H1 (cell line): ENCODE measurements at regions not wholly inside any gene's neighbourhood (a gene's known extent, or its start where the extent isn't known, plus 50 kb on each side); places are given as distances from the start of the nearest gene placed in this dataset.

ENCODE experiments used
- CTCF ChIA-PET: fragments of 300-600 bp; sonication (Branson Sonifier 250); formaldehyde crosslinking; loops from one replicate; lab custom pipeline; 2021; ENCODE audit not compliant: partially characterized antibody; lab: Charles Lee
- POLR2A ChIA-PET: fragments of 300-600 bp; sonication (Branson Sonifier 250); formaldehyde crosslinking; loops from one replicate; lab custom pipeline; 2021; ENCODE audit warnings: inconsistent platforms; ENCODE audit not compliant: partially characterized antibody; lab: Charles Lee
- DNase-seq, 2 experiments: peaks; one replicate each; pipeline versions ENCODE4 v3.0.0 to v3.0.0-alpha.2; 2010 to 2022; ENCODE audit warnings: low spot score in 2 of 2, low read depth in 1 of 2, mixed read lengths in 1 of 2
- FAIRE-seq: peaks from 2 replicates; lab custom pipeline; 2011; peaks lifted over from hg19 to GRCh38; lab: Jason Lieb, UNC
- H2AFZ ChIP-seq: 2 replicates; pipeline ENCODE4 v1.8.1; 2012; ENCODE audit warnings: low read length, inconsistent platforms
- H2AK5ac ChIP-seq: 2 replicates; pipeline ENCODE4 v1.6.1; 2013; ENCODE audit warnings: low read depth, low read length
- H2BK120ac ChIP-seq: replicated peaks from 2 replicates; pipeline ENCODE3; 2013; ENCODE audit warnings: low read depth, low read length, inconsistent platforms
- H2BK12ac ChIP-seq: 2 replicates; pipeline ENCODE4 v1.6.1; 2013; ENCODE audit warnings: low read depth, low read length
- H2BK15ac ChIP-seq: 2 replicates; pipeline ENCODE4 v1.6.1; 2013; ENCODE audit warnings: low read length
- H2BK20ac ChIP-seq: 2 replicates; pipeline ENCODE4 v1.6.1; 2013; ENCODE audit warnings: low read length
- H2BK5ac ChIP-seq: 2 replicates; pipeline ENCODE4 v1.6.1; 2013; ENCODE audit warnings: low read depth, low read length
- H3K14ac ChIP-seq: 2 replicates; pipeline ENCODE4 v1.6.1; 2013; ENCODE audit warnings: inconsistent platforms; ENCODE audit not compliant: insufficient read length
- H3K18ac ChIP-seq: 2 replicates; pipeline ENCODE4 v1.6.1; 2013; ENCODE audit warnings: low read length; ENCODE audit errors: extremely low read depth
- H3K23ac ChIP-seq: 2 replicates; pipeline ENCODE4 v1.6.1; 2013; ENCODE audit warnings: inconsistent platforms; ENCODE audit not compliant: insufficient read length
- H3K23me2 ChIP-seq: 2 replicates; pipeline ENCODE4 v1.6.1; 2013; ENCODE audit warnings: low read depth, low read length
- H3K27ac ChIP-seq: 2 replicates; pipeline ENCODE4 v1.6.1; 2011; ENCODE audit warnings: low read depth, low read length, inconsistent platforms
- H3K27me3 ChIP-seq, 4 experiments: replicated peaks in 1 of 4; 1 replicate in 1 of 4; 2 replicates in 3 of 4; pipeline versions ENCODE4 v1.6.1 to v1.8.1; 2011 to 2013; ENCODE audit warnings: low read length in 3 of 4, mild to moderate bottlenecking in 3 of 4, inconsistent platforms in 2 of 4, mixed read lengths in 2 of 4, moderate library complexity in 1 of 4; ENCODE audit not compliant: control insufficient read depth in 3 of 4, insufficient read depth in 3 of 4; ENCODE audit errors: extremely low read depth in 1 of 4
- H3K36me3 ChIP-seq, 4 experiments: 2 replicates each; pipeline versions ENCODE4 v1.6.1 to v1.8.1; 2011 to 2013; ENCODE audit warnings: mild to moderate bottlenecking in 4 of 4, low read length in 3 of 4, moderate library complexity in 2 of 4, control low read depth in 1 of 4, inconsistent platforms in 1 of 4; ENCODE audit not compliant: insufficient read depth in 4 of 4, control insufficient read depth in 2 of 4
- H3K4ac ChIP-seq: replicated peaks from 2 replicates; pipeline ENCODE3; 2013; ENCODE audit warnings: low read length, low read depth, mixed read lengths, inconsistent platforms; ENCODE audit not compliant: insufficient read length
- H3K4me1 ChIP-seq, 4 experiments: replicated peaks in 1 of 4; 1 replicate in 1 of 4; 2 replicates in 3 of 4; pipeline versions ENCODE4 v1.6.1 to v1.8.1; 2011 to 2013; ENCODE audit warnings: low read length in 3 of 4, inconsistent platforms in 2 of 4, mixed read lengths in 1 of 4; ENCODE audit not compliant: insufficient read depth in 4 of 4, control insufficient read depth in 3 of 4
- H3K4me2 ChIP-seq, 2 experiments: 2 replicates each; pipeline versions ENCODE4 v1.6.1 to v1.8.1; 2011 to 2013; ENCODE audit warnings: low read depth in 2 of 2, low read length in 2 of 2, control low read depth in 1 of 2, inconsistent platforms in 1 of 2, mild to moderate bottlenecking in 1 of 2; ENCODE audit not compliant: insufficient read depth in 1 of 2
- H3K4me3 ChIP-seq, 4 experiments: fragments of 200-600, 300-600 bp in 1 of 4; sonication (generic), shearing (Covaris generic), sonication (Bioruptor Twin) in 1 of 4; 2 replicates each; pipeline versions ENCODE4 v1.5.1 to v1.8.1; 2011 to 2016; ENCODE audit warnings: low read length in 4 of 4, low read depth in 3 of 4, control low read depth in 2 of 4, inconsistent platforms in 2 of 4, mild to moderate bottlenecking in 2 of 4, mixed read lengths in 1 of 4, moderate library complexity in 1 of 4; ENCODE audit not compliant: insufficient read depth in 2 of 4; ENCODE audit errors: extremely low read depth in 1 of 4
- H3K56ac ChIP-seq: replicated peaks from 2 replicates; pipeline ENCODE3; 2013; ENCODE audit warnings: low read depth, mild to moderate bottlenecking, mixed read lengths, low read length, inconsistent platforms; ENCODE audit not compliant: insufficient read length
- H3K79me1 ChIP-seq: 2 replicates; pipeline ENCODE4 v1.6.1; 2013; ENCODE audit warnings: low read depth, low read length, control low read depth
- H3K79me2 ChIP-seq, 2 experiments: 2 replicates each; pipeline versions ENCODE4 v1.6.1 to v1.8.1; 2012 to 2013; ENCODE audit warnings: low read length in 2 of 2, mild to moderate bottlenecking in 2 of 2, inconsistent platforms in 1 of 2; ENCODE audit not compliant: insufficient read depth in 2 of 2, control insufficient read depth in 1 of 2
- H3K9ac ChIP-seq, 4 experiments: replicated peaks in 1 of 4; 1 replicate in 1 of 4; 2 replicates in 3 of 4; pipeline versions ENCODE4 v1.6.1 to v1.8.1; 2011 to 2013; ENCODE audit warnings: low read depth in 3 of 4, low read length in 3 of 4, control low read depth in 2 of 4, mild to moderate bottlenecking in 2 of 4, moderate library complexity in 2 of 4, inconsistent platforms in 1 of 4; ENCODE audit errors: extremely low read depth in 1 of 4
- H3K9me3 ChIP-seq, 2 experiments: 2 replicates each; pipeline versions ENCODE4 v1.6.1 to v1.8.1; 2012 to 2013; ENCODE audit warnings: mild to moderate bottlenecking in 2 of 2, moderate library complexity in 2 of 2, control low read depth in 1 of 2, inconsistent platforms in 1 of 2, low read depth in 1 of 2, low read length in 1 of 2, mixed read lengths in 1 of 2; ENCODE audit not compliant: insufficient read depth in 2 of 2
- H4K20me1 ChIP-seq, 2 experiments: replicated peaks in 1 of 2; 2 replicates each; pipeline versions ENCODE3 to v1.8.1; 2011 to 2013; ENCODE audit warnings: inconsistent platforms in 2 of 2, low read length in 2 of 2, mild to moderate bottlenecking in 1 of 2; ENCODE audit not compliant: insufficient read depth in 2 of 2, control insufficient read depth in 1 of 2
- H4K5ac ChIP-seq: 2 replicates; pipeline ENCODE4 v1.6.1; 2013; ENCODE audit warnings: low read length, low read depth, mixed read lengths, inconsistent platforms; ENCODE audit not compliant: insufficient read length
- H4K8ac ChIP-seq: 2 replicates; pipeline ENCODE4 v1.8.0; 2013; ENCODE audit warnings: mild to moderate bottlenecking, moderate library complexity, low read length, inconsistent platforms; ENCODE audit not compliant: insufficient read depth; ENCODE audit errors: extremely low read depth
- H4K91ac ChIP-seq: replicated peaks from 2 replicates; pipeline ENCODE3; 2013; ENCODE audit warnings: low read length, mixed read lengths, inconsistent platforms; ENCODE audit not compliant: insufficient read length
- BACH1 ChIP-seq: IDR thresholded peaks from 2 replicates; pipeline ENCODE4 v1.6.1; 2012; ENCODE audit warnings: low read length, improper control_type of control experiment
- CBX8 ChIP-seq: fragments of 300-800, 300-1000 bp; sonication (generic); IDR thresholded peaks from 2 replicates; pipeline ENCODE4 v1.7.1; 2016; ENCODE audit warnings: low read depth, low read length, borderline replicate concordance
- CTBP2 ChIP-seq: IDR thresholded peaks from 2 replicates; pipeline ENCODE4 v1.7.0; 2011; ENCODE audit warnings: borderline replicate concordance, mild to moderate bottlenecking, moderate library complexity, mixed read lengths, low read length; ENCODE audit not compliant: insufficient read depth, insufficient read length
- JUN ChIP-seq: IDR thresholded peaks from 2 replicates; pipeline ENCODE4 v1.6.1; 2011; ENCODE audit warnings: low read depth, mild to moderate bottlenecking, improper control_type of control experiment, low read length
- RXRA ChIP-seq: IDR thresholded peaks from 2 replicates; pipeline ENCODE4 v1.6.1; 2011; ENCODE audit warnings: low read depth, mild to moderate bottlenecking, low read length, moderate library complexity; ENCODE audit not compliant: insufficient read depth
- SIN3A ChIP-seq, 2 experiments: IDR thresholded peaks in 1 of 2; conservative IDR thresholded peaks in 1 of 2; 2 replicates each; pipeline ENCODE4 v1.6.1; 2011 to 2012; ENCODE audit warnings: low read length in 2 of 2, improper control_type of control experiment in 1 of 2, low read depth in 1 of 2, mild to moderate bottlenecking in 1 of 2
- TAF7 ChIP-seq: optimal IDR thresholded peaks from 2 replicates; pipeline ENCODE3; 2011; ENCODE audit warnings: low read depth, mild to moderate bottlenecking, inconsistent platforms, low read length, moderate library complexity, borderline replicate concordance

DNA sequence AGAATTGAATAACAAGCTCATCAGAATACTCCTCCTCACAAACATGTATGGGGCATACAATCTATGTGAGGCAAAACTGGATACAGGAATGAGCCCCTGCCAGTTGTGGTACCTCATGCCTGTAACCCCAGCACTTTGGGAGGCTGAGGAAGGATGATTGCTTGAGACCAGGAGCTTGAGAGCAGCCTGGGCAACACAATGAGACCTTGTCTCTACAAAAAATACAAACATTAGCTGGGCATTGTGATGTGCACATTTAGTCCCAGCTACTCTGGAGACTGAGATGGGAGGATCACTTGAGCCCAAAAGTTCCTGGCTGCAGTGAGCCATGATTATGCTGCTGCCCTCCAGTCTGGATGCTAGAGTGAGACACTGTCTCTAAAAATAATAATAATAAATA lies 611.0 kb downstream of the NLGN4X start:
- Histone ChIP-seq H3K79me1 (no peaks in the 10 kb centered on the region), H3K4ac (no peak overlapping the region), H2AFZ (no peak overlapping the region), H2AK5ac (no peak overlapping the region), H2BK5ac (no peak overlapping the region), H2BK120ac (no peak overlapping the region), H4K91ac (no peak overlapping the region), H3K27me3 (no peaks in the 10 kb centered on the region), H3K9ac (no peak overlapping the region), H2BK15ac (no peak overlapping the region), H4K20me1 (no peaks in the 10 kb centered on the region), H4K5ac (no peak overlapping the region), H3K14ac (no peak overlapping the region), H3K18ac (no peak overlapping the region), H3K23ac (no peak overlapping the region), H3K79me2 (no peaks in the 10 kb centered on the region), H3K56ac (no peak overlapping the region), H4K8ac (no peak overlapping the region), H3K23me2 (no peaks in the 10 kb centered on the region), H3K27ac (no peak overlapping the region), H3K36me3 (no peaks in the 10 kb centered on the region), H2BK20ac (no peak overlapping the region), H3K4me3 (no peak overlapping the region), H3K4me2 (no peak overlapping the region), H3K9me3 (no peaks in the 10 kb centered on the region), H2BK12ac (no peak overlapping the region), H3K4me1 (no peaks in the 10 kb centered on the region)
- FAIRE-seq (no peak), DNase-seq (no peak)
- CTCF ChIA-PET: interaction anchor here (0.6 kb wide), 1 partner anchor 81 kb away, joined by 3 read pairs; no protein-coding TSS in a partner anchor
- TF ChIP-seq TAF7 (no peak), SIN3A (conservative IDR thresholded peaks at IDR 0.05 in 1 of 2, IDR thresholded peaks at IDR 0.05 in 1 of 2; ENCODE audit: low read depth in 1 of 2, low read length in 2 of 2) (no peak), CTBP2 (no peak), BACH1 (no peak), RXRA (no peak), JUN (no peak), CBX8 (no peak)
- POLR2A ChIA-PET: no interaction called here
